Loucy (cell line): ENCODE measurements at regions not wholly inside any gene's neighbourhood (a gene's known extent, or its start where the extent isn't known, plus 50 kb on each side); places are given as distances from the start of the nearest gene placed in this dataset.

Source experiments
- H2AFZ ChIP-seq: fragments of 200-600 bp; sonication (generic); 2 replicates; pipeline ENCODE4 v1.6.0; 2016; ENCODE audit warnings: antibody characterized with exemption, mild to moderate bottlenecking, low read length, moderate library complexity
- H3F3A ChIP-seq: fragments of 200-600 bp; 2 replicates; pipeline ENCODE4 v1.6.0; 2016; ENCODE audit warnings: antibody characterized with exemption, low read depth, mild to moderate bottlenecking
- H3K27me3 ChIP-seq: fragments of 200-600 bp; sonication (generic); 2 replicates; pipeline ENCODE4 v1.6.1; 2014; ENCODE audit warnings: low read length, mild to moderate bottlenecking; ENCODE audit not compliant: insufficient read depth, poor library complexity, severe bottlenecking
- H3K36me3 ChIP-seq: fragments of 200-600 bp; sonication (generic); 2 replicates; pipeline ENCODE4 v1.6.1; 2016; ENCODE audit warnings: low read length; ENCODE audit not compliant: insufficient read depth
- H3K4me1 ChIP-seq: fragments of 200-600 bp; sonication (generic); 2 replicates; pipeline ENCODE4 v1.5.1; 2014; ENCODE audit warnings: low read length, mild to moderate bottlenecking; ENCODE audit not compliant: insufficient read depth, poor library complexity, severe bottlenecking
- H3K4me2 ChIP-seq: fragments of 200-600 bp; sonication (generic); 2 replicates; pipeline ENCODE4 v1.6.0; 2014; ENCODE audit warnings: antibody characterized with exemption, low read length, low read depth, mild to moderate bottlenecking; ENCODE audit not compliant: poor library complexity, severe bottlenecking
- H3K4me3 ChIP-seq: fragments of 200-600 bp; sonication (generic); 2 replicates; pipeline ENCODE4 v1.5.1; 2014; ENCODE audit warnings: low read length, mild to moderate bottlenecking, mixed read lengths; ENCODE audit not compliant: poor library complexity, severe bottlenecking
- H3K79me2 ChIP-seq: fragments of 200-600 bp; sonication (generic); 2 replicates; pipeline ENCODE4 v1.6.1; 2014; ENCODE audit warnings: low read length; ENCODE audit not compliant: insufficient read depth
- H3K9ac ChIP-seq: fragments of 200-600 bp; sonication (generic); 2 replicates; pipeline ENCODE4 v1.6.0; 2014; ENCODE audit warnings: mild to moderate bottlenecking, low read depth, low read length, moderate library complexity; ENCODE audit not compliant: poor library complexity, severe bottlenecking
- H3K9me2 ChIP-seq: fragments of 200-600 bp; sonication (generic); replicated peaks from 2 replicates; pipeline ENCODE4 v1.6.1; 2016; ENCODE audit warnings: low read depth, low read length, mixed read lengths
- H3K9me3 ChIP-seq: fragments of 200-600 bp; sonication (generic); 2 replicates; pipeline ENCODE4 v1.6.1; 2014; ENCODE audit warnings: mild to moderate bottlenecking, antibody characterized with exemption, low read length, low read depth; ENCODE audit not compliant: insufficient read depth
- H4K20me1 ChIP-seq: fragments of 200-600 bp; sonication (generic); 2 replicates; pipeline ENCODE4 v1.6.0; 2014; ENCODE audit warnings: antibody characterized with exemption, low read length, mild to moderate bottlenecking; ENCODE audit not compliant: insufficient read depth, poor library complexity, severe bottlenecking
- EZH2phosphoT487 ChIP-seq: fragments of 200-600 bp; IDR thresholded peaks from 2 replicates; pipeline ENCODE4 v1.6.1; 2018; ENCODE audit warnings: antibody characterized with exemption, mild to moderate bottlenecking, moderate library complexity, borderline replicate concordance
- TF ChIP-seq, protein P1 (sequence below): fragments of 200-600 bp; sonication (generic); conservative IDR thresholded peaks from 2 replicates; pipeline ENCODE4 v1.5.1; 2014; ENCODE audit warnings: mild to moderate bottlenecking, antibody characterized with exemption, low read length

DNA sequence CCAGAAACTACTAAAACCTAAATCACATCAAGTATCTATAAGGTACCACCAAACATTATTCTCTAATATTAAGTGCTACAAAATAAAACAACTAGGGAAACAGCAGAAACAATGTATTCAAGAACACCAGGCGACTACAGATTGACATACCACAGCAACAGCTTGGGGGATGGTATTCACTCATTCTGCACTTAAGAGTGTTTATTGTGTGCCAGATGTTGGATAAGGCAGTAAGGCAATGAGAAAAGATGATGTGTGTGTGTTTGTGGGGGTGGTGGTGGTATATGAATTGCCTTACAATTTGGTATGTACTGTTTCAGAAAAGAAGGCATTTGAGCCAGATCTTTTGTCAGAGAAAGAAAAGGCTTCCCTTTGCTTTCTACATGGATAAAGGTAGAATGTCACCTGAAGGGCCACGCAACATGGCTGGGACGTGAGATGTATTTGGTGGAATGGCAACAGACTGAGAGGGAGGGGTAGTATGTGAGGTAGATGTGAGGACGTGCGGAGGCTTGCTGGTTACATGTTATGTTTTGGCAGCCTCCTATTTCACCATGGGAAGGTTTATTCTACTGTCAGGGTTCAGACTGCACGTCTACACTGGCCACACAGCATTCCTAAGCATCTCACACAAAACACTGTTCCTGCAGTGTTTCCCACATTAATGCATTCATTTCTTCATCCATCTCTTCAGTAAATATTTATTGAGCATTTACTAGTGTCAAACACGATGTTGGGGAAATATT lies 300.7 kb downstream of the KLF12 start:
- no peaks in the 10 kb centered on the region for H3K27me3 ChIP-seq
- TF ChIP-seq EZH2phosphoT487 = no peak
- TF ChIP-seq, protein P1, sequence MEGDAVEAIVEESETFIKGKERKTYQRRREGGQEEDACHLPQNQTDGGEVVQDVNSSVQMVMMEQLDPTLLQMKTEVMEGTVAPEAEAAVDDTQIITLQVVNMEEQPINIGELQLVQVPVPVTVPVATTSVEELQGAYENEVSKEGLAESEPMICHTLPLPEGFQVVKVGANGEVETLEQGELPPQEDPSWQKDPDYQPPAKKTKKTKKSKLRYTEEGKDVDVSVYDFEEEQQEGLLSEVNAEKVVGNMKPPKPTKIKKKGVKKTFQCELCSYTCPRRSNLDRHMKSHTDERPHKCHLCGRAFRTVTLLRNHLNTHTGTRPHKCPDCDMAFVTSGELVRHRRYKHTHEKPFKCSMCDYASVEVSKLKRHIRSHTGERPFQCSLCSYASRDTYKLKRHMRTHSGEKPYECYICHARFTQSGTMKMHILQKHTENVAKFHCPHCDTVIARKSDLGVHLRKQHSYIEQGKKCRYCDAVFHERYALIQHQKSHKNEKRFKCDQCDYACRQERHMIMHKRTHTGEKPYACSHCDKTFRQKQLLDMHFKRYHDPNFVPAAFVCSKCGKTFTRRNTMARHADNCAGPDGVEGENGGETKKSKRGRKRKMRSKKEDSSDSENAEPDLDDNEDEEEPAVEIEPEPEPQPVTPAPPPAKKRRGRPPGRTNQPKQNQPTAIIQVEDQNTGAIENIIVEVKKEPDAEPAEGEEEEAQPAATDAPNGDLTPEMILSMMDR = no peak
- no peak overlapping the region for H3K4me3 ChIP-seq
- no peak overlapping the region for H3K9ac ChIP-seq
- peaks cover 3% of the 10 kb centered on the region for H4K20me1 ChIP-seq
- H3K79me2 ChIP-seq = no peaks in the 10 kb centered on the region; the same call in 1 of the 2 replicates
- no peaks in the 10 kb centered on the region for H3K36me3 ChIP-seq
- H3K4me2 ChIP-seq = peak overlapping the region; percentile 55
- H3K4me1 ChIP-seq = peaks cover 15% of the 10 kb centered on the region
- H2AFZ ChIP-seq = no peak overlapping the region
- no peaks in the 10 kb centered on the region for H3K9me2 ChIP-seq
- H3K9me3 ChIP-seq = no peaks in the 10 kb centered on the region
- H3F3A ChIP-seq = peaks cover 10% of the 10 kb centered on the region; the same call in 1 of the 2 replicates

DNA sequence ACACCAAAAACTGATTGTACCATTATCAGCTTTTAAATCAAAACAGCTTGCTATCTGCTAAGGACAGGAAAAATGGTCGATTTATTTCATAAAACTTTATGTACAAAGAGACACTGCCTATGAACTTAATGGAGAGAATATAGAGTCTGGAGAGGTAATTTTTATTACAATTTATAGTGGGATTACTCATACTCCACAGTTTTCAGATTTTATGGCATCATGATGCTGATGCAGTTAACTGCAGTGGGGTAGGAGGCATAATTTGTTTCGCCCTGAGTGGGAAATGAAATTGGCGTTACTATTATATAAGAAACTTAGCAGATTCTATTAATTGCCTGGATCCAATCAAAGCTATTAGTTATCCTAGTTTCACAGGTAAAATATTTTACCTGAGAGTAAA lies 301.4 kb downstream of the KLF12 start:
- no peaks in the 10 kb centered on the region for H3K9me2 ChIP-seq
- no peak for TF ChIP-seq EZH2phosphoT487
- TF ChIP-seq, protein P1 = no peak
- H3F3A ChIP-seq = peaks cover 10% of the 10 kb centered on the region; the same call in 1 of the 2 replicates

DNA sequence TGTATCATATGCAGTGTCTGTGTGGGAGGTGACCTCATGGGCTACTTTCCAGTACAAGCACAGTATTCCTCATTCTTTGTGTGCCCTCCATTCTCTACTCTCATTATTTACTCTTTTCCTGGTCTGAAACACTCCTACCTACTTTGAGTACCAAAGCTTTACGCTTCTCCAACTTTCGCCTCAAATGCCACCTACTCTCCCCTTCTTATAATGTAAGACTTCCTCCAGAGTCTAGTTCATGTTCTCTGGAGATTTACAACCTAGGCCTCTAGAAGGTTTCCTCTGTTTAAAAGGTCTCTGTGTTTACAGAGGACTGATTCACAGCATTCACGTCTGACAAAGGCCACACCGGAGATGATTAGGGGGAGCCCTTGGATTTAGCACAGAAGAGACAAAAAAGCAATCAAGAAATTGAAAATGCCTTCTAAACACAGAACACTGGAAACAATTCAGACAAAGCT lies 302.0 kb downstream of the KLF12 start:
- Histone ChIP-seq H2AFZ (no peak overlapping the region), H3K4me2 (peak overlapping the region; percentile 55), H3K9ac (no peak overlapping the region), H3F3A (peaks cover 10% of the 10 kb centered on the region; the same call in 1 of the 2 replicates), H3K79me2 (no peaks in the 10 kb centered on the region; the same call in 1 of the 2 replicates), H3K4me1 (peaks cover 15% of the 10 kb centered on the region), H3K27me3 (no peaks in the 10 kb centered on the region), H4K20me1 (peaks cover 3% of the 10 kb centered on the region), H3K36me3 (no peaks in the 10 kb centered on the region), H3K9me2 (no peaks in the 10 kb centered on the region), H3K9me3 (no peaks in the 10 kb centered on the region), H3K4me3 (peak overlapping the region; percentile 17)
- TF ChIP-seq, protein P1 = no peak
- no peak for TF ChIP-seq EZH2phosphoT487

More for the DNA sequence above, 301.4 kb downstream of the KLF12 start:
- H4K20me1 ChIP-seq = peaks cover 3% of the 10 kb centered on the region
- H3K4me1 ChIP-seq = peaks cover 15% of the 10 kb centered on the region
- H3K79me2 ChIP-seq = no peaks in the 10 kb centered on the region; the same call in 1 of the 2 replicates
- H3K27me3 ChIP-seq = no peaks in the 10 kb centered on the region
- no peaks in the 10 kb centered on the region for H3K36me3 ChIP-seq
- no peaks in the 10 kb centered on the region for H3K9me3 ChIP-seq
- H3K4me3 ChIP-seq = peak overlapping the region; percentile 17
- H2AFZ ChIP-seq = no peak overlapping the region
- no peak overlapping the region for H3K9ac ChIP-seq
- H3K4me2 ChIP-seq = peak overlapping the region; percentile 55
